HG03095 (cell line): ENCODE measurements at regions not wholly inside any gene's neighbourhood (a gene's known extent, or its start where the extent isn't known, plus 50 kb on each side); places are given as distances from the start of the nearest gene placed in this dataset.

ENCODE experiments used
- ATAC-seq: cut with Tn5 transposase; IDR thresholded peaks from one replicate; pipeline ENCODE4 v1.9.1; 2021; ENCODE audit warnings: moderate library complexity; ENCODE audit not compliant: unreplicated experiment

GRCh38 chr9:80586786-80587330 is 1015.1 kb downstream of the TLE4 start:
- no peak for ATAC-seq

GRCh38 chr9:80571953-80572352 is 1000.2 kb downstream of the TLE4 start:
- no peak for ATAC-seq

GRCh38 chr9:80569236-80569635 is 997.5 kb downstream of the TLE4 start:
- no peak for ATAC-seq

GRCh38 chr9:80561526-80561925 is 989.8 kb downstream of the TLE4 start:
- no peak for ATAC-seq

DNA sequence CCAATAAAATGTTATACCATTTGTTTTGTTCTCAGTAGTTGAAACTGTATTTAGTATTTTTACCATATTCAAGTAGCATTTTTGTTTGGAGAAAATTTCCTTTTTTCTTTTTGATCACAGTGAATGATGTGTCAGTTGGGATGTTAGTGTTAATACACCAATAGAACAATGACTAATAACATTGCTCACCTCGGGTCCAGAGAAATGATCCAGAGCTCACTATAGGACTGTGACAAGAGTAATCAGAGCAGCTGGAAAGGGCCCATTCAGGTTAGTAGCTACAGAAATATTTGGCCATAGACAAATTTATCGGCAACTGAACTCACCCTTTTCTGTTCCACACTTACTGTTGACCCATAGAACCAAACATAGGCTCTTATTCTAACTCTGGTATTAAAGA is 989.2 kb downstream of the TLE4 start:
- no peak for ATAC-seq

- ATAC-seq, result no peak
Observed at GRCh38 chr9:80557256-80557655, 985.5 kb downstream of the TLE4 start.

- ATAC-seq, result no peak
Observed at GRCh38 chr9:80556631-80557030, 984.9 kb downstream of the TLE4 start.

GRCh38 chr9:80555782-80556325 is 984.1 kb downstream of the TLE4 start:
- no peak for ATAC-seq

DNA sequence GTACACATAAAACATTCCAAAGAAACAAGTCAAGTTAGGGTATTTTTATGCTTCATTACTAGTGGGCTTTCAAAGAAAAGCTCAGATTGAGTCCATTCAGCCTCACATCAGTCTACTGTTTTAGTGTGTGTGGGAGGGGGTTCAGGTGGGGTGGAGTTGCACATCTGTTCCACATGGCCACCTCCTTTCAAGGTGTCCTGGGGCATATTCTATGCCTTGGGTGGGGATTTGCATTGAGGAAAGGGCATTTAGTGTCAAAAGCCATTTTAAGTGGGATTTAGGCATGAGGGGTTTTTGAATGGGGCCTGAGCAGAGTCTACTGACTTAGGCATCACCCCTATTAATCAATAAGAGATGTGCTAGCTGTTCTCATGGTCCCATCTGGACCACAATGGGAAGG is 983.1 kb downstream of the TLE4 start:
- no peak for ATAC-seq

- ATAC-seq, result no peak
Observed at GRCh38 chr9:80554301-80554700, 982.5 kb downstream of the TLE4 start.

GRCh38 chr9:80552931-80553330 is 981.2 kb downstream of the TLE4 start:
- ATAC-seq, result no peak

DNA sequence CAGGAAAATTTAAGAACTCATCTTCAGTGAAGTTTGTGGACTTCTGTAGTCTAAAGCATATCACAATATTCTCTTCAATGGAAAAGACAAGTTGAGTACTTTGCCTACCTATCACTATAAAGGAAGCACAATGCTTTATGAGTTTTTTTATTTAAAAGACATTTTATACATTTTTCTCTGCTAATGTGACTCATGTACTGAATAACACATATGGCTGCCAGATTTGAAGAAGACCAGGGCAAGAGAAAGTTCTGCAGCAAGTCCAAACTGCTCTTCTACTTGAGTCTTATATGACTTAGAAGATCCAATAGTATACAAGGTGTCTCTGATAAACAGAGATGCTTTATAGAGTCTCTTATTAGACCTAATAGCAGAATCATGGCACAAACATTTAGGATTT is 978.4 kb downstream of the TLE4 start:
- no peak for ATAC-seq

GRCh38 chr9:80547613-80548012 is 975.8 kb downstream of the TLE4 start:
- no peak for ATAC-seq

DNA sequence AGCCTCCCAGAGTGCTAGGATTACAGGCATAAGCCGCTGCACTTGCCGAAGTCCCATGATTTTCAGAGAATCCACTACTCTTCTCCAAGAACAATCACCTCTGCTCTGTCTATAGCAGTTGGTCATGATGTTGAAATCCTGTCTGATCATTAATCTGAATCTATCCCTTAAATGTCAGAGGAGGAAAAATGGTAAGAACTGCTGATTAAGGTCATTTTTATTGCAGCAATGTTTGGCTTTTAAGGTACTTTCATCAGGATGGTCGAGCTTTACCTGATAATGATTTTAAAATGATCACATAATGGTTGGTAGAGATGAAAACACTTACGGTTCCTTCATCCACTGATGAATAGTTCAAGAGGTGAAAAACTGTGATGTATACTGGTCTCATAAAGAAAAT is 968.6 kb downstream of the TLE4 start:
- no peak for ATAC-seq

- ATAC-seq, result no peak
Observed at GRCh38 chr9:80538976-80539375, 967.2 kb downstream of the TLE4 start.

DNA sequence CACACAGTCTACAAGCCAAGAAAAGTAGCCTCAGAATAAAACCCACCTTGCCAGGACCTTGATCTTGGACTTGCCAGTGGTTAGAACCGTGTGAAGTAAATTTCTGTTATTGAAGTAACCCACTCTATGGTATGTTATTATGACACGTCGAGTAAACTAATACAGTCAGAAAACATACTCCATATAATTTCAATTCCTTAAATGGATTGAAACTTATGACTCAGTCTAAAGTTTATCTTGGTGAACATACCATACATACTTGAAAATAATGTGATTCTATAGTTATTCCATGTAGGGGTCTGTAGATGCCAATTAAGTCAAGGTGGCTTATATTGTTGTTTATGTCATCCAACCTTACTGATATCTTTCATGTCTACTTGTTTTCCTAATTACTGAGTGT is 950.7 kb downstream of the TLE4 start:
- ATAC-seq, result no peak

DNA sequence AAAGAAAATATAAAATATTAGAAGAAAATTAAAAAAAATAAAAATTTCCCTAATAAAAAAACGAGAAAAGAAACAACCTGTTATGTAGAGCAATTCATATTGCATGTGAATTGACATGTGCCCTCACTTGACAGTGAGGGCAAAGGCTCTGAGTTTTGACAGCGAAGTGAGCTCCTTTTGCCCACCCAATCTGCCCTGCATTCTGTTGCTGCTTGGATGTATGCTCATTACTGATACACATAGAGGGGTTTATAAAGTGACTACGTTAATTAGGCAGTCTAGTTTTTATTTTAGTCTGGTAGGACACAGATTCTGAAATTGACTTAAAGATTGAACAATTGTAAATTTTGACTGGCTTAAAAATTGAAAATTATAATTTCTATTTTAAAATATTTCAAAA is 949.4 kb downstream of the TLE4 start:
- no peak for ATAC-seq

DNA sequence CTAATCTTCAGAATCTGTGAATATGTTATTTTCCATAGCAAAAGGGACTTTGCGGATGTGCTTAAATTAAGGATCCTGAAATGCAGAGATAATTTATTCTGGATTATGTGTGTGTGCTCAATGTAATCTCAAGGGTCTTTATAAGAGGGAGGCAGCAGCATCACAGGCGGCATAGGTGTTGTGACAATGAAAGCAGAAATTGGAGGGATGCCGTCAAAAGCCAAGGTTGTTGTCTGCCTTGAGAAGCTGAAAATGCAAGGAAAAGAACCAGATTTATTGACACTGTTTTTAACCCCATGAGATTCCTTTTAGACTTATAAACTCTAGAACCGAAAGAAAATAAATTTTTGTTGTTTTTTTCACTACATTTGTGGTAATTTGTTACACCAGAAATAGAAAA is 948.5 kb downstream of the TLE4 start:
- no peak for ATAC-seq

DNA sequence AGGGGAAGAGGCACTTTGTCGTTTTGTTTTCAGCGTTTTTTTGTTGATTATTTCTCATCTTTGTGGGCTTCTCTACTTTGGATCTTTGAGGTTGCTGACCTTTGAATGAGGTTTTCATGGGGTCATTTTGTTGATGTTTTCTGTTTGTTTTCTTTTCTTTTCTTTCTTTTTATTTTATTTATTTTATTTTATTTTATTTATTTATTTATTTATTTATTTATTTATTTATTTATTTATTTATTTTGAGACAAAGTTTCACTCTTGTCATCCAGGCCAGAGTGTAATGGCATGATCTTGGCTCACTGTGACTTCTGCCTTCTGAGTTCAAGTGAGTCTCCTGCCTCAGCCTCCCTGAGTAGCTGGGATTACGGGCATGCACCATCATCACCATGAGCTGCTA is 946.7 kb downstream of the TLE4 start:
- no peak for ATAC-seq

DNA sequence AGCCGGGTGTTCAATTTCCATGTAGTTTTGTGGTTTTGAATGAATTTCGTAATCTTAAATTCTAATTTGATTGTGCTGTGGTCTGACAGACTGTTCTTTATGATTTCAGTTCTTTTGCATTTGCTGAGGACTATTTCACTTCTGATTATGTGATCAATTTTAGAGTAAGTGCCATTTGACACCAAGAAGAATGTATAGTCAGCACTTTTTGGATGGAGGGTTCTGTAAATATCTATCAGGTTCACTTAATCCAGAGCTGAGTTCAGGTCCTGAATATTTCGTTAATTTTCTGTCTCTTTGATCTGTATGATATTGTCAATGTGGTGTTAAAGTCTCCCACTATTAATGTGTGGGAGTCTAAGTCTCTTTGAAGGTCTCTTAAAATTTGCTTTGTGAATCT is 944.9 kb downstream of the TLE4 start:
- ATAC-seq, result no peak

DNA sequence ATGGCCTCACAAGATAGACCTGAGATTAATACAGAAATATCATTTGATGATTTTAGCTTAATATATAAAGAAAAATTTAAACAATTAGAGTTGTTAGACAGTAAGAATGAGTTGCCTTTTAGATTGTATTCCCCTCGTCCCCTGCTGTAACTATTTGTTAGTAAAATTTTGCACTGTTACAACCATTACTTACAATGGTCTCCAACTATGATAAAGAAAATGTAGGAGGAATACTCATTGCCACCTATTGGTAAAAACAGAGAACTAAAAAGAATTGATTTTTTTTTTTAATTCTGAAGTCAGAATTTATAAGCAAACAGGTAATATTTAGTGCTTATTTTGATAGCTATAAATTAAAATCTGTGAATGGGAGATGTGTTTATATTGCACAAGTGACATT is 937.6 kb downstream of the TLE4 start:
- no peak for ATAC-seq

- no peak for ATAC-seq
Observed at GRCh38 chr9:80507611-80508010, 935.8 kb downstream of the TLE4 start.

- no peak for ATAC-seq
Observed at GRCh38 chr9:80504601-80505230, 933.0 kb downstream of the TLE4 start.
